Spleen (tissue), 3 donors: ENCODE measurements at regions not wholly inside any gene's neighbourhood (a gene's known extent, or its start where the extent isn't known, plus 50 kb on each side); places are given as distances from the start of the nearest gene placed in this dataset.

Source experiments
- POLR2A ChIP-seq, 3 donors: fragments of 450-650 bp; IDR thresholded peaks; one replicate each; pipeline ENCODE4 v1.5.1; 2017; ENCODE audit warnings: antibody characterized with exemption in 3 of 3, mild to moderate bottlenecking in 1 of 3
- POLR2AphosphoS5 ChIP-seq, 3 donors: sonication (generic); formaldehyde crosslinking; IDR thresholded peaks; one replicate each; pipeline ENCODE4 v1.5.1; 2017; ENCODE audit warnings: antibody characterized with exemption in 3 of 3

DNA sequence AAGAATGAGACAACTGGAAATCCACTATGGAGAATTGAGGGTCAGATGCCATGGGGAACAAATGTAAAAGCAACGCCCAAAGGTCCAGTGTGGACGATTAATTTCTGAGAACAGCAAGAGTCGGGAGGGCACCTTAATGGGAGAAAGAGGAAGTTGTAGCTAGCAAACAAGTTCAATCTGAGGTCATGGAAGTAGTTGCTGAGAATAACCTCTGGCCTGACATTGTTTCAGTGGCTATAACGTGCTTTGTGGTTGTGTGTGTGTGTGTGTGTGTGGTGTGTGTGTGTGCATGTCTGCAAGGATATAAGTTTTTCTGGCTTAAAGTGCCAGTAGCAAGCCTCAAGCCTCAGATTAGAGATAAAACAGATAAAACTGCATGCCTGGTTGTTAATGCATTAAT lies 1630.1 kb upstream of the TENM4 start:
- TF ChIP-seq POLR2AphosphoS5 (IDR thresholded peaks at IDR 0.05) (no peak), POLR2A (IDR thresholded peaks at IDR 0.05) (no peak)
